COLO668 (cell line): ENCODE measurements at regions not wholly inside any gene's neighbourhood (a gene's known extent, or its start where the extent isn't known, plus 50 kb on each side); places are given as distances from the start of the nearest gene placed in this dataset.

Source experiments
- DNase-seq: peaks from one replicate; lab custom pipeline; 2025; ENCODE audit not compliant: unreplicated experiment; lab: John Stamatoyannopoulos, UW

GRCh38 chr4:24419181-24420034 is 164.9 kb downstream of the DHX15 start:
- DNase-seq: peak; percentile 78

GRCh38 chr4:24417206-24417605 is 167.1 kb downstream of the DHX15 start:
- no peak for DNase-seq

GRCh38 chr4:24416293-24416692 is 168.1 kb downstream of the DHX15 start:
- no peak for DNase-seq

GRCh38 chr4:24413311-24413784 is 171.0 kb downstream of the DHX15 start:
- no peak for DNase-seq

- DNase-seq: no peak
These were observed 172.5 kb downstream of the DHX15 start for GRCh38 chr4:24411806-24412205.

GRCh38 chr4:24411299-24411698 is 173.1 kb downstream of the DHX15 start:
- DNase-seq: no peak

GRCh38 chr4:24408640-24409039 is 175.7 kb downstream of the DHX15 start:
- DNase-seq: no peak

- no peak for DNase-seq
These were observed 178.4 kb downstream of the DHX15 start for GRCh38 chr4:24405926-24406325.

- no peak for DNase-seq
These were observed 179.0 kb downstream of the DHX15 start for GRCh38 chr4:24405341-24405740.

GRCh38 chr4:24404281-24404680 is 180.1 kb downstream of the DHX15 start:
- no peak for DNase-seq

- no peak for DNase-seq
These were observed 181.1 kb downstream of the DHX15 start for GRCh38 chr4:24403265-24403664.

- DNase-seq: no peak
These were observed 183.8 kb downstream of the DHX15 start for GRCh38 chr4:24400537-24400936.

GRCh38 chr4:24396988-24397387 is 187.4 kb downstream of the DHX15 start:
- DNase-seq: no peak

- no peak for DNase-seq
These were observed 188.4 kb downstream of the DHX15 start for GRCh38 chr4:24395937-24396336.

GRCh38 chr4:24394041-24394440 is 190.3 kb downstream of the DHX15 start:
- DNase-seq: no peak

- no peak for DNase-seq
These were observed 191.7 kb downstream of the DHX15 start for GRCh38 chr4:24392613-24393012.

GRCh38 chr4:24382381-24382780 is 202.0 kb downstream of the DHX15 start:
- no peak for DNase-seq

GRCh38 chr4:24380957-24381665 is 203.2 kb downstream of the DHX15 start:
- DNase-seq: no peak

GRCh38 chr4:24373704-24374103 is 210.7 kb downstream of the DHX15 start:
- no peak for DNase-seq

- DNase-seq: no peak
These were observed 211.5 kb downstream of the DHX15 start for GRCh38 chr4:24372881-24373280.

- no peak for DNase-seq
These were observed 212.0 kb downstream of the DHX15 start for GRCh38 chr4:24372341-24372740.

GRCh38 chr4:24370421-24370820 is 213.9 kb downstream of the DHX15 start:
- no peak for DNase-seq
